ENCODE measurements at regions not wholly inside any gene's neighbourhood (a gene's known extent, or its start where the extent isn't known, plus 50 kb on each side); places are given as distances from the start of the nearest gene placed in this dataset.

GRCh38 chr2:7983912-7984311 is 697.9 kb upstream of the ID2 start:
- no peak for TF ChIP-seq TAF1 (IDR thresholded peaks at IDR 0.05; ENCODE audit: low read depth, low read length)
- TF ChIP-seq POLR2AphosphoS5 (IDR thresholded peaks at IDR 0.05; ENCODE audit: low read depth, low read length) = no peak

Data from GM12891 (cell line).